ENCODE measurements at regions not wholly inside any gene's neighbourhood (a gene's known extent, or its start where the extent isn't known, plus 50 kb on each side); places are given as distances from the start of the nearest gene placed in this dataset.

- TF ChIP-seq, protein P1, sequence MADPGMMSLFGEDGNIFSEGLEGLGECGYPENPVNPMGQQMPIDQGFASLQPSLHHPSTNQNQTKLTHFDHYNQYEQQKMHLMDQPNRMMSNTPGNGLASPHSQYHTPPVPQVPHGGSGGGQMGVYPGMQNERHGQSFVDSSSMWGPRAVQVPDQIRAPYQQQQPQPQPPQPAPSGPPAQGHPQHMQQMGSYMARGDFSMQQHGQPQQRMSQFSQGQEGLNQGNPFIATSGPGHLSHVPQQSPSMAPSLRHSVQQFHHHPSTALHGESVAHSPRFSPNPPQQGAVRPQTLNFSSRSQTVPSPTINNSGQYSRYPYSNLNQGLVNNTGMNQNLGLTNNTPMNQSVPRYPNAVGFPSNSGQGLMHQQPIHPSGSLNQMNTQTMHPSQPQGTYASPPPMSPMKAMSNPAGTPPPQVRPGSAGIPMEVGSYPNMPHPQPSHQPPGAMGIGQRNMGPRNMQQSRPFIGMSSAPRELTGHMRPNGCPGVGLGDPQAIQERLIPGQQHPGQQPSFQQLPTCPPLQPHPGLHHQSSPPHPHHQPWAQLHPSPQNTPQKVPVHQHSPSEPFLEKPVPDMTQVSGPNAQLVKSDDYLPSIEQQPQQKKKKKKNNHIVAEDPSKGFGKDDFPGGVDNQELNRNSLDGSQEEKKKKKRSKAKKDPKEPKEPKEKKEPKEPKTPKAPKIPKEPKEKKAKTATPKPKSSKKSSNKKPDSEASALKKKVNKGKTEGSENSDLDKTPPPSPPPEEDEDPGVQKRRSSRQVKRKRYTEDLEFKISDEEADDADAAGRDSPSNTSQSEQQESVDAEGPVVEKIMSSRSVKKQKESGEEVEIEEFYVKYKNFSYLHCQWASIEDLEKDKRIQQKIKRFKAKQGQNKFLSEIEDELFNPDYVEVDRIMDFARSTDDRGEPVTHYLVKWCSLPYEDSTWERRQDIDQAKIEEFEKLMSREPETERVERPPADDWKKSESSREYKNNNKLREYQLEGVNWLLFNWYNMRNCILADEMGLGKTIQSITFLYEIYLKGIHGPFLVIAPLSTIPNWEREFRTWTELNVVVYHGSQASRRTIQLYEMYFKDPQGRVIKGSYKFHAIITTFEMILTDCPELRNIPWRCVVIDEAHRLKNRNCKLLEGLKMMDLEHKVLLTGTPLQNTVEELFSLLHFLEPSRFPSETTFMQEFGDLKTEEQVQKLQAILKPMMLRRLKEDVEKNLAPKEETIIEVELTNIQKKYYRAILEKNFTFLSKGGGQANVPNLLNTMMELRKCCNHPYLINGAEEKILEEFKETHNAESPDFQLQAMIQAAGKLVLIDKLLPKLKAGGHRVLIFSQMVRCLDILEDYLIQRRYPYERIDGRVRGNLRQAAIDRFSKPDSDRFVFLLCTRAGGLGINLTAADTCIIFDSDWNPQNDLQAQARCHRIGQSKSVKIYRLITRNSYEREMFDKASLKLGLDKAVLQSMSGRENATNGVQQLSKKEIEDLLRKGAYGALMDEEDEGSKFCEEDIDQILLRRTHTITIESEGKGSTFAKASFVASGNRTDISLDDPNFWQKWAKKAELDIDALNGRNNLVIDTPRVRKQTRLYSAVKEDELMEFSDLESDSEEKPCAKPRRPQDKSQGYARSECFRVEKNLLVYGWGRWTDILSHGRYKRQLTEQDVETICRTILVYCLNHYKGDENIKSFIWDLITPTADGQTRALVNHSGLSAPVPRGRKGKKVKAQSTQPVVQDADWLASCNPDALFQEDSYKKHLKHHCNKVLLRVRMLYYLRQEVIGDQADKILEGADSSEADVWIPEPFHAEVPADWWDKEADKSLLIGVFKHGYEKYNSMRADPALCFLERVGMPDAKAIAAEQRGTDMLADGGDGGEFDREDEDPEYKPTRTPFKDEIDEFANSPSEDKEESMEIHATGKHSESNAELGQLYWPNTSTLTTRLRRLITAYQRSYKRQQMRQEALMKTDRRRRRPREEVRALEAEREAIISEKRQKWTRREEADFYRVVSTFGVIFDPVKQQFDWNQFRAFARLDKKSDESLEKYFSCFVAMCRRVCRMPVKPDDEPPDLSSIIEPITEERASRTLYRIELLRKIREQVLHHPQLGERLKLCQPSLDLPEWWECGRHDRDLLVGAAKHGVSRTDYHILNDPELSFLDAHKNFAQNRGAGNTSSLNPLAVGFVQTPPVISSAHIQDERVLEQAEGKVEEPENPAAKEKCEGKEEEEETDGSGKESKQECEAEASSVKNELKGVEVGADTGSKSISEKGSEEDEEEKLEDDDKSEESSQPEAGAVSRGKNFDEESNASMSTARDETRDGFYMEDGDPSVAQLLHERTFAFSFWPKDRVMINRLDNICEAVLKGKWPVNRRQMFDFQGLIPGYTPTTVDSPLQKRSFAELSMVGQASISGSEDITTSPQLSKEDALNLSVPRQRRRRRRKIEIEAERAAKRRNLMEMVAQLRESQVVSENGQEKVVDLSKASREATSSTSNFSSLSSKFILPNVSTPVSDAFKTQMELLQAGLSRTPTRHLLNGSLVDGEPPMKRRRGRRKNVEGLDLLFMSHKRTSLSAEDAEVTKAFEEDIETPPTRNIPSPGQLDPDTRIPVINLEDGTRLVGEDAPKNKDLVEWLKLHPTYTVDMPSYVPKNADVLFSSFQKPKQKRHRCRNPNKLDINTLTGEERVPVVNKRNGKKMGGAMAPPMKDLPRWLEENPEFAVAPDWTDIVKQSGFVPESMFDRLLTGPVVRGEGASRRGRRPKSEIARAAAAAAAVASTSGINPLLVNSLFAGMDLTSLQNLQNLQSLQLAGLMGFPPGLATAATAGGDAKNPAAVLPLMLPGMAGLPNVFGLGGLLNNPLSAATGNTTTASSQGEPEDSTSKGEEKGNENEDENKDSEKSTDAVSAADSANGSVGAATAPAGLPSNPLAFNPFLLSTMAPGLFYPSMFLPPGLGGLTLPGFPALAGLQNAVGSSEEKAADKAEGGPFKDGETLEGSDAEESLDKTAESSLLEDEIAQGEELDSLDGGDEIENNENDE (IDR thresholded peaks at IDR 0.05; ENCODE audit: insufficient replicate concordance, low read length) = no peak
- no peak for TF ChIP-seq CBX8 (IDR thresholded peaks at IDR 0.05; ENCODE audit: borderline replicate concordance, low read depth, low read length)
- TF ChIP-seq NANOG (IDR thresholded peaks at IDR 0.05; ENCODE audit: insufficient read depth, low read depth, low read length, poor library complexity, severe bottlenecking) = no peak
- no peak for TF ChIP-seq RXRA (IDR thresholded peaks at IDR 0.05; ENCODE audit: insufficient read depth, low read depth, low read length)
- no peak for TF ChIP-seq KDM1A (IDR thresholded peaks at IDR 0.05; ENCODE audit: borderline replicate concordance, low read length)
- TF ChIP-seq HDAC2 (IDR thresholded peaks at IDR 0.05; ENCODE audit: borderline replicate concordance in 1 of 2, low read depth in 2 of 2, low read length in 2 of 2) = no peak
- TF ChIP-seq HDAC6 (IDR thresholded peaks at IDR 0.05; ENCODE audit: low read depth, low read length) = no peak
- no peak for TF ChIP-seq YY1 (IDR thresholded peaks at IDR 0.05; ENCODE audit: low read depth, low read length)
Observed at GRCh38 chr17:77824102-77824779, 134.3 kb upstream of the TNRC6C start (continued).
